Esophagus squamous epithelium (tissue), 5 donors: ENCODE measurements at regions not wholly inside any gene's neighbourhood (a gene's known extent, or its start where the extent isn't known, plus 50 kb on each side); places are given as distances from the start of the nearest gene placed in this dataset.
A peak's percentile ranks its signal among the peaks of the same experiment; 100 is the strongest.
"Not testable (repeated sequence)": the region's sequence is repeated elsewhere in the genome, so short reads cannot be mapped to it uniquely, and the experiment has no call there.

ENCODE experiments used
- DNase-seq: peaks from one replicate; lab custom pipeline; 2025; lab: John Stamatoyannopoulos, UW
- H3K27ac ChIP-seq, 4 donors: fragments of 200-600 bp; sonication (generic); one replicate each; pipeline ENCODE4 v1.5.1; 2016 to 2019; ENCODE audit warnings: mild to moderate bottlenecking in 1 of 4
- H3K27me3 ChIP-seq, 4 donors: fragments of 200-600 bp; sonication (generic); 1 replicate in 3 of 4; 2 replicates in 1 of 4; pipeline versions ENCODE4 v1.5.1 to v1.6.0; 2017 to 2021; ENCODE audit warnings: antibody characterized with exemption in 1 of 4
- H3K36me3 ChIP-seq, 3 donors: fragments of 200-600 bp; sonication (generic); one replicate each; pipeline ENCODE4 v1.5.1; 2016 to 2019
- H3K4me1 ChIP-seq, 3 donors: fragments of 200-600 bp; sonication (generic); one replicate each; pipeline ENCODE4 v1.5.1; 2017 to 2019
- H3K4me3 ChIP-seq, 4 donors: fragments of 200-600 bp; sonication (generic); 1 replicate in 3 of 4; 2 replicates in 1 of 4; pipeline ENCODE4 v1.5.1; 2016 to 2019; ENCODE audit warnings: mild to moderate bottlenecking in 2 of 4, moderate library complexity in 1 of 4
- H3K9me3 ChIP-seq, 3 donors: fragments of 200-600 bp; sonication (generic); one replicate each; pipeline ENCODE4 v1.5.1; 2016 to 2019
- POLR2A ChIP-seq, 4 donors: fragments of 450-650 bp; IDR thresholded peaks; one replicate each; pipeline ENCODE4 v1.6.1; 2017; ENCODE audit warnings: antibody characterized with exemption in 4 of 4, mild to moderate bottlenecking in 4 of 4, moderate library complexity in 3 of 4
- WGBS, 2 donors: methylation state at CpG; one replicate each; pipeline ENCODE4 v1.1.5; 2018; 5-methylcytosine and 5-hydroxymethylcytosine counted together
- intact Hi-C: fragments of 100-400 bp; cut with DNase I; formaldehyde crosslinking; loops from one replicate; pipeline ENCODE4 v1.15.0; 2022
- TF ChIP-seq, protein P1 (sequence below), 6 experiments: fragments of 450-650 bp in 4 of 6; fragments of 200-600 bp in 2 of 6; sonication (generic) in 2 of 6; IDR thresholded peaks; one replicate each; pipeline ENCODE4 v1.5.1; 2016 to 2019; ENCODE audit warnings: antibody characterized with exemption in 6 of 6, mild to moderate bottlenecking in 4 of 6, moderate library complexity in 4 of 6
- donor health status: DM: yes; HTN: yes; CAD: no.

DNA sequence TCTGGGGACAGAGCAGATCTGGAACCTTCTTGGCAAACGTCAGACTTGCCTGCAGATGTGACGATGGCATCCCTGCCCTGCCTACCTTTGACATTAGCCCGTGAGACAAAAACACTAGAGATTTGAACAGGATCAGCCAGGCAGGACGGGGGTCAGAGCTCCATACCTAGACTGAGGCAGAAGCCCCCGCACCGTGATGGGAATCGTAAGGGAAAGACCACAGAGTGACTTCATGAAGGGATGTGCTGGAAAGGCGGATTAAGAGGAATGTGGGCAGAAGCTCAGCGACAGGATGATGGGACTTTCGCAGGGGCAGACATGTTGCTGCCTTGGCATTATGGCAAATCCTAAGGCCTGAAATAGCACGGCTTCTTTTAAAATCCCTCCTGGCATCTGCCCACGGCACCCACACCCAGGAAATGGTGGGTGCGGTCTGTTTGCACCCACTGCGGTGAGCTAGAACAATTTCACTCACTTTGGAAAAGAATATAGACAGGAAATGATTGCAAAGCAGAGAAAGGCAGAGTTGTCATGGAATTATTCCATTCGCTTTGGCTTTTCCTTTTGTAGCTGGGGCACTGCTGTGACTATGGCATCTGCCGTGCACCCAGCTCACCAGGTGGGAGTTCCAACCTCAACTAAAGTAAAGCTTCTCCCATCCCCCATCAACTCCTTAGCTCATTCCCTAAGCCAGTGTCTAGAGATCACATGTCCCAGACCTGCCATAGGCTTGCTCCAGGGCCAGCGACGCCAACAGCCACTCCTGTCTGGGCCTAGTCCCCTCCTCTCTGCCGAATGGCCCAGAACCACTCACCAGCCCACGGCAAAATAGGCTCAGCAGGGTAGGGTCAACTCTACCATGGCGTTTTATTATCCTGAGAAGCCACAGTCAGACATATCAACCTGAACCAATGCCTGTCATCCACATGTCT, 112.7 kb upstream of the NPAS2 start:
- 43 to 61% methylated on average over 15 to 18 of the region's 21 CpGs for WGBS, 2 donors
- peaks cover 0 to 15% (median 3%) of the 10 kb centered on the region in 3 donors for H3K4me1 ChIP-seq
- intact Hi-C loops = no loop called here
- no peak overlapping the region for H3K4me3 ChIP-seq
- H3K9me3 ChIP-seq = no peaks in the 10 kb centered on the region
- H3K27me3 ChIP-seq = no peaks in the 10 kb centered on the region
- peak overlapping the region; percentile 17 to 61 (median 42) for H3K27ac ChIP-seq
- TF ChIP-seq POLR2A (IDR thresholded peaks at IDR 0.05) = no peak
- TF ChIP-seq, protein P1, sequence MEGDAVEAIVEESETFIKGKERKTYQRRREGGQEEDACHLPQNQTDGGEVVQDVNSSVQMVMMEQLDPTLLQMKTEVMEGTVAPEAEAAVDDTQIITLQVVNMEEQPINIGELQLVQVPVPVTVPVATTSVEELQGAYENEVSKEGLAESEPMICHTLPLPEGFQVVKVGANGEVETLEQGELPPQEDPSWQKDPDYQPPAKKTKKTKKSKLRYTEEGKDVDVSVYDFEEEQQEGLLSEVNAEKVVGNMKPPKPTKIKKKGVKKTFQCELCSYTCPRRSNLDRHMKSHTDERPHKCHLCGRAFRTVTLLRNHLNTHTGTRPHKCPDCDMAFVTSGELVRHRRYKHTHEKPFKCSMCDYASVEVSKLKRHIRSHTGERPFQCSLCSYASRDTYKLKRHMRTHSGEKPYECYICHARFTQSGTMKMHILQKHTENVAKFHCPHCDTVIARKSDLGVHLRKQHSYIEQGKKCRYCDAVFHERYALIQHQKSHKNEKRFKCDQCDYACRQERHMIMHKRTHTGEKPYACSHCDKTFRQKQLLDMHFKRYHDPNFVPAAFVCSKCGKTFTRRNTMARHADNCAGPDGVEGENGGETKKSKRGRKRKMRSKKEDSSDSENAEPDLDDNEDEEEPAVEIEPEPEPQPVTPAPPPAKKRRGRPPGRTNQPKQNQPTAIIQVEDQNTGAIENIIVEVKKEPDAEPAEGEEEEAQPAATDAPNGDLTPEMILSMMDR (IDR thresholded peaks at IDR 0.05) = no peak
- no peak for DNase-seq
- H3K36me3 ChIP-seq = no peaks in the 10 kb centered on the region

DNA sequence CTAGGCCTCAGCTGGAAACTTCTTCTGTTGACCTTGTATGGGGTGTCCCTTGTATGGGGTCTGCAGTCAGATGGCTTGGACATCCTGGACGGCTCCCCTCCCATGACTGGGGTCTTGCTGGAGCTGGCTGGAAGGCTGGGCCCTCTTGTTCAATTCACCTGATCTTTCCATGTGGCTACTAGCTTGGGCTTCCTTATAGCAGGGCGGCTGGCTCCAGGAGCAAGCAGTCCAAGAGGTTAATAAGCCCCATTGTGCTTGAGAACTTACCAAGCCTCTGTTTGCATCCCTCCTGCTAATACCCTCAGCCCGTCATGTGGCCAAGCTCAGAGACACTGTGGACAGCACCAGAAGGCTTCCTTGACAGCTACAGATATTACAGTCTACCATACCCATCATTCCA, 111.6 kb upstream of the NPAS2 start:
- WGBS, 2 donors = 41 to 67% methylated on average over 1 to 2 of the region's 3 CpGs
- Histone ChIP-seq H3K4me3 (no peak overlapping the region), H3K36me3 (no peaks in the 10 kb centered on the region), H3K27ac (no peak overlapping the region), H3K4me1 (peaks cover 0 to 15% (median 3%) of the 10 kb centered on the region in 3 donors), H3K9me3 (no peaks in the 10 kb centered on the region), H3K27me3 (no peaks in the 10 kb centered on the region)
- TF ChIP-seq POLR2A (IDR thresholded peaks at IDR 0.05) = no peak
- TF ChIP-seq, protein P1 (IDR thresholded peaks at IDR 0.05) = no peak
- intact Hi-C loops = no loop called here
- no peak for DNase-seq

DNA sequence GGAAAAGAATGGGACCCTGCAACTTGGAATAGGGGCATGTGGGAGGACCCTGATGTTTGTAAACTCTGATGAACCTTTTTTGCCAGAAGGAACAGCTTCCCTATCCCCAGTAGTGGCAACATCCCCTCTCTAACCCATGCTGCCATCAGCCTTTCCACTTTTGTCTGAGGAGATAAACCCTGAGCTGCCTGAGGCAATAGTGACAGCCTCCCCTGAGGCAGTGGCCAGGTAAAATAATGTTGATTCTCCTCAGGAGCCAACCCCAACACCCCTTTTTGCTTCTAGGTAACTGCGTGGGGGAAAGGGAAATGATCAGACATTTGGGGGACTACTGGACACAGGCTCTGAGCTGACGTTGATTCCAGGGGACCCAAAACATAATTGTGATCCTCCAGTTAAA, 106.8 kb upstream of the NPAS2 start:
- no peaks in the 10 kb centered on the region for H3K36me3 ChIP-seq
- H3K27ac ChIP-seq = no peak overlapping the region
- no peak for DNase-seq
- 48 to 72% methylated on average over 2 of the region's 2 CpGs for WGBS, 2 donors
- no peaks in the 10 kb centered on the region for H3K9me3 ChIP-seq
- H3K27me3 ChIP-seq = no peaks in the 10 kb centered on the region
- intact Hi-C loops = no loop called here
- H3K4me3 ChIP-seq = no peak overlapping the region
- TF ChIP-seq, protein P1 (IDR thresholded peaks at IDR 0.05) = no peak
- TF ChIP-seq POLR2A (IDR thresholded peaks at IDR 0.05) = no peak
- H3K4me1 ChIP-seq = no peaks in the 10 kb centered on the region

DNA sequence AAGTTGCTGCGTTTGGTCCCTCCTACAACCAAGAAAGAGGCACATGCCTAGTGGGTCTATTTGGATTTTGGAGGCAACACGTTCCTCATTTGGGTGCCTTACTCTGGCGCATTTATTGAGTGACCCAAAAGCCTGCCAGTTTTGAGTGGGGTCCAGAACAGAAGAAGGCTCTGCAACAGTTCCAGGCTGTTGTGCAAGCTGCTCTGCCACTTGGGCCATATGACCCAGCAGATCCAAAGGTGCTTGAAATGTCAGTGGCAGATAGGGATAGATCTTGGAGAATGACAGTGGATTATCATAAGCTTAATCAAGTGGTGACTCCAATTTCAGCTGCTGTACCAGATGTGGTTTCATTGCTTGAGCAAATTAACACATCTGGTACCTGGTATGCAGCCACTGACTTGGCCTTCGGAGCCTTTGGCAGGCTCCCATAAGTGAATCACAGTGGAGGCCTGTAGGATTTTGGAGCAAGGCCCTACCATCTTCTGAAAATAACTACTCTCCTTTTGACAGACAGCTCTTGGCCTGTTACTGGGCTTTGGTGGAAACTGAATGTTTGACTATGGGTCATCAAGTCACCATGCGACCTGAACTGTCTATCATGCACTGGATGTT, 105.4 kb upstream of the NPAS2 start:
- H3K9me3 ChIP-seq, H3K27me3 ChIP-seq, H3K4me3 ChIP-seq, H3K27ac ChIP-seq, intact Hi-C loops, H3K4me1 ChIP-seq, H3K36me3 ChIP-seq, DNase-seq: not testable (repeated sequence)
- WGBS, 2 donors = 76 to 85% methylated on average over 5 of the region's 5 CpGs

DNA sequence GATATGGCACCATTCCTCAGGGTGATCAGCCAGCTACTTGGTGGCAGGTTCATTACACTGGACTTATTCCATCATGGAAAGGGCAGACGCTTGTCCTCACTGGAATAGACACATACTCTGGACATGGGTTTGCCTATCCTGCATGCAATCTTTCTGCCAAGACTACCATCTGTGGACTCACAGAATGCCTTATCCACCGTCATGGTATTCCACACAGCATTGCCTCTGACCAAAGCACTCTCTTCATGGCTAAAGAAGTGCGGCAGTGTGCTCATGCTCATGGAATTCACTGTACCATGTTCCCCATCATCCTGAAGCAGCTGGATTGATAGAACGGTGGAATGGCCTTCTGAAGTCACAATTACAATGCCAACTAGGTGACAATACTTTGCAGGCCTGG, 104.1 kb upstream of the NPAS2 start:
- H3K4me1 ChIP-seq, H3K27me3 ChIP-seq, H3K9me3 ChIP-seq, DNase-seq, H3K36me3 ChIP-seq, intact Hi-C loops, H3K4me3 ChIP-seq, H3K27ac ChIP-seq: not testable (repeated sequence)
- 85 to 90% methylated on average over 2 to 4 of the region's 4 CpGs for WGBS, 2 donors

DNA sequence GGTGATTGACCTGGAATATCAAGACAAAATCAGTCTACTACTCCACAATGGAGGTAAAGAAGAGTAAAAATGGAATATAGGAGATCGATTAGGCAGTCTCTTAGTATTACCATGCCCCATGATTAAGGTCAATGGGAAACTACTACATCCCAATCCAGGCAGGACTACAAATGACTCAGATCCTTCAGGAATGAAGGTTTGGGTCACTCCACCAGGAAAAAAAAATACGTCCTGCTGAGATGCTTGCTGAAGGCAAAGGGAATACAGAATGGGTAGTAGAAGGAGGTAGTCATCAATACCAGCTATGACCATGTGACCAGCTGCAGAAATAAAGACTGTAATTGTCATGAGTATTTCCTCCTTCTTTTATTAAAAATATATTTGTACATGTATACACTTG, 103.4 kb upstream of the NPAS2 start:
- TF ChIP-seq POLR2A (IDR thresholded peaks at IDR 0.05) = no peak
- TF ChIP-seq, protein P1 (IDR thresholded peaks at IDR 0.05) = no peak
- H3K9me3 ChIP-seq = no peaks in the 10 kb centered on the region

More for the DNA sequence above, 103.4 kb upstream of the NPAS2 start:
- no peak overlapping the region for H3K4me3 ChIP-seq
- 65 to 70% methylated on average over 2 of the region's 2 CpGs for WGBS, 2 donors
- no peaks in the 10 kb centered on the region for H3K4me1 ChIP-seq
- H3K27me3 ChIP-seq = peaks cover 0 to under 1% (median 0%) of the 10 kb centered on the region in 4 donors
- intact Hi-C loops = no loop called here
- no peaks in the 10 kb centered on the region for H3K36me3 ChIP-seq
- no peak for DNase-seq
- no peak overlapping the region for H3K27ac ChIP-seq
